ENCODE measurements at regions not wholly inside any gene's neighbourhood (a gene's known extent, or its start where the extent isn't known, plus 50 kb on each side); places are given as distances from the start of the nearest gene placed in this dataset.

GRCh38 chr9:18006591-18006990 is 427.7 kb downstream of the SH3GL2 start:
- TF ChIP-seq CTCF (conservative IDR thresholded peaks at IDR 0.05; ENCODE audit: low read depth, low read length) (no peak), POLR2A (IDR thresholded peaks at IDR 0.05; ENCODE audit: low read depth, low read length) (no peak), BHLHE40 (IDR thresholded peaks at IDR 0.05; ENCODE audit: low read depth, low read length) (no peak), RCOR1 (IDR thresholded peaks at IDR 0.05; ENCODE audit: insufficient replicate concordance, low read length) (no peak), MAFK (IDR thresholded peaks at IDR 0.05; ENCODE audit: low read depth, low read length) (no peak), SMC3 (IDR thresholded peaks at IDR 0.05; ENCODE audit: low read depth, low read length) (no peak), MXI1 (IDR thresholded peaks at IDR 0.05; ENCODE audit: borderline replicate concordance, low read depth, low read length) (no peak), USF2 (IDR thresholded peaks at IDR 0.05; ENCODE audit: low read depth, low read length) (no peak), RAD21 (IDR thresholded peaks at IDR 0.05; ENCODE audit: low read length) (no peak), ELK1 (IDR thresholded peaks at IDR 0.05; ENCODE audit: borderline replicate concordance, low read depth, low read length) (no peak), NFE2L2 (IDR thresholded peaks at IDR 0.05; ENCODE audit: low read depth, low read length) (no peak), RFX5 (IDR thresholded peaks at IDR 0.05; ENCODE audit: low read depth, low read length) (no peak), MAZ (IDR thresholded peaks at IDR 0.05; ENCODE audit: borderline replicate concordance, low read depth, low read length) (no peak), CEBPB (IDR thresholded peaks at IDR 0.05; ENCODE audit: low read depth, low read length) (no peak)
